ENCODE measurements at regions not wholly inside any gene's neighbourhood (a gene's known extent, or its start where the extent isn't known, plus 50 kb on each side); places are given as distances from the start of the nearest gene placed in this dataset.

- no peak for TF ChIP-seq POLR2AphosphoS5 (IDR thresholded peaks at IDR 0.05)
- TF ChIP-seq POLR2A (IDR thresholded peaks at IDR 0.05) = no peak
- TF ChIP-seq, protein P1, sequence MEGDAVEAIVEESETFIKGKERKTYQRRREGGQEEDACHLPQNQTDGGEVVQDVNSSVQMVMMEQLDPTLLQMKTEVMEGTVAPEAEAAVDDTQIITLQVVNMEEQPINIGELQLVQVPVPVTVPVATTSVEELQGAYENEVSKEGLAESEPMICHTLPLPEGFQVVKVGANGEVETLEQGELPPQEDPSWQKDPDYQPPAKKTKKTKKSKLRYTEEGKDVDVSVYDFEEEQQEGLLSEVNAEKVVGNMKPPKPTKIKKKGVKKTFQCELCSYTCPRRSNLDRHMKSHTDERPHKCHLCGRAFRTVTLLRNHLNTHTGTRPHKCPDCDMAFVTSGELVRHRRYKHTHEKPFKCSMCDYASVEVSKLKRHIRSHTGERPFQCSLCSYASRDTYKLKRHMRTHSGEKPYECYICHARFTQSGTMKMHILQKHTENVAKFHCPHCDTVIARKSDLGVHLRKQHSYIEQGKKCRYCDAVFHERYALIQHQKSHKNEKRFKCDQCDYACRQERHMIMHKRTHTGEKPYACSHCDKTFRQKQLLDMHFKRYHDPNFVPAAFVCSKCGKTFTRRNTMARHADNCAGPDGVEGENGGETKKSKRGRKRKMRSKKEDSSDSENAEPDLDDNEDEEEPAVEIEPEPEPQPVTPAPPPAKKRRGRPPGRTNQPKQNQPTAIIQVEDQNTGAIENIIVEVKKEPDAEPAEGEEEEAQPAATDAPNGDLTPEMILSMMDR (IDR thresholded peaks at IDR 0.05) = no peak
- no peak for TF ChIP-seq EP300 (IDR thresholded peaks at IDR 0.05)
- no peaks in the 10 kb centered on the region for H3K4me1 ChIP-seq
- H3K36me3 ChIP-seq = no peaks in the 10 kb centered on the region
- H3K4me3 ChIP-seq = no peak overlapping the region
- no peak overlapping the region for H3K27ac ChIP-seq
- no peak for ATAC-seq
- WGBS, 2 donors (ENCODE audit: low coverage in 1 of 2) = 79 to 96% methylated on average over 3 of the region's 3 CpGs
- no peaks in the 10 kb centered on the region for H3K27me3 ChIP-seq
- H3K9me3 ChIP-seq = no peaks in the 10 kb centered on the region
Observed at GRCh38 chr7:13563257-13563656, 426.2 kb downstream of the ETV1 start.

GRCh38 chr7:13563680-13564079 is 425.8 kb downstream of the ETV1 start:
- H3K9me3 ChIP-seq = no peaks in the 10 kb centered on the region
- H3K27ac ChIP-seq = no peak overlapping the region
- no peaks in the 10 kb centered on the region for H3K4me1 ChIP-seq
- no peak for ATAC-seq
- no peak for TF ChIP-seq POLR2A (IDR thresholded peaks at IDR 0.05)
- no peak for TF ChIP-seq POLR2AphosphoS5 (IDR thresholded peaks at IDR 0.05)
- TF ChIP-seq, protein P1 (IDR thresholded peaks at IDR 0.05) = no peak
- TF ChIP-seq EP300 (IDR thresholded peaks at IDR 0.05) = no peak
- WGBS, 2 donors (ENCODE audit: low coverage in 1 of 2) = 52 to 76% methylated on average over 3 to 5 of the region's 5 CpGs
- H3K36me3 ChIP-seq = no peaks in the 10 kb centered on the region
- no peak overlapping the region for H3K4me3 ChIP-seq
- H3K27me3 ChIP-seq = no peaks in the 10 kb centered on the region

- TF ChIP-seq POLR2AphosphoS5 (IDR thresholded peaks at IDR 0.05) (no peak), POLR2A (IDR thresholded peaks at IDR 0.05) (no peak), EP300 (IDR thresholded peaks at IDR 0.05) (no peak)
- TF ChIP-seq, protein P1 (IDR thresholded peaks at IDR 0.05) = no peak
- Histone ChIP-seq H3K4me1 (no peaks in the 10 kb centered on the region), H3K36me3 (no peaks in the 10 kb centered on the region), H3K4me3 (no peak overlapping the region), H3K27ac (no peak overlapping the region), H3K9me3 (no peaks in the 10 kb centered on the region), H3K27me3 (no peaks in the 10 kb centered on the region)
- no peak for ATAC-seq
- 47 to 59% methylated on average over 3 of the region's 3 CpGs for WGBS, 2 donors (ENCODE audit: low coverage in 1 of 2)
Observed at GRCh38 chr7:13577566-13578145, 411.8 kb downstream of the ETV1 start.

DNA sequence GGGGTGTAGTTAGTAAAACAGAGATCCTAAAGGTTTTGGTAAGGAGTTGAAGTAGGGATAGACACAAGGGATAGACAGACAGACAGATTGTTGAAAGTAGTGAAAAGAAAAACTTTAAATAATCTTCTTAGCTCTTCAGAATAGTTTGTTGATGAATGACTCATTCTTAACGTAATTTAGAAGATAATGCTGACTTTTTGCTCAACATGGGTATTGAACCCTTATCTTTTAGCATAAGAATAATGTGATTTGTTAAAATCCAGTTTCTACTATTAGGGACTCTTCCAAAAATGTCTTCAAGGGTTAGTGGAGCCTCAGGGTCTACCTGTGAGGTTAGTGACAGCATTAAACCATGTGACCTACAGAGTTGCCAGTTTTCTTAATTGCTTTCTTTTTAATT is 411.2 kb downstream of the ETV1 start:
- TF ChIP-seq, protein P1 (IDR thresholded peaks at IDR 0.05) = no peak
- TF ChIP-seq EP300 (IDR thresholded peaks at IDR 0.05) (no peak), POLR2A (IDR thresholded peaks at IDR 0.05) (no peak), POLR2AphosphoS5 (IDR thresholded peaks at IDR 0.05) (no peak)
- WGBS, 2 donors (ENCODE audit: low coverage in 1 of 2) = 57 to 63% methylated on average over 1 of the region's 1 CpG
- no peaks in the 10 kb centered on the region for H3K9me3 ChIP-seq
- H3K27ac ChIP-seq = no peak overlapping the region
- no peak for ATAC-seq
- H3K27me3 ChIP-seq = no peaks in the 10 kb centered on the region
- no peaks in the 10 kb centered on the region for H3K4me1 ChIP-seq
- H3K36me3 ChIP-seq = no peaks in the 10 kb centered on the region
- H3K4me3 ChIP-seq = no peak overlapping the region

DNA sequence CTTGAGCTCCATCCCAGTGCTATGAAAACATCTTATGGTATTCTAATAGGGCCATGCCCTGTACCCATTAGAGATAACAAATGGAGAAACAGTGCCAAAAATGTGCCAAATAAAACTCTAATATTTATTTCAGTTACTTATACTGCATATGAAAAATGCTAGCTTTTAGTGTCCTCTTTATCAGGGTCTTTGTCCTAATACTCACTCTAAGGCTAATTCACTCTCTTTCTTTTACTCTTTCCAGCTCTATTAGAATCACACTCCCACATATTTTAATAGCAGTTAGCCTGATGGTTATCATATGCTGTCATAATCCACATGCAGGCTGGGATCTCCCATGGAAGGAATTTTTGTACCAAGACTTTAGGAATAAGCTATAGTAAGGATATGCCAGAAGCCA is 408.4 kb downstream of the ETV1 start:
- H3K9me3 ChIP-seq = peaks cover 0 to 2% (median 0%) of the 10 kb centered on the region in 3 donors
- TF ChIP-seq POLR2A (IDR thresholded peaks at IDR 0.05) (no peak), POLR2AphosphoS5 (IDR thresholded peaks at IDR 0.05) (no peak), EP300 (IDR thresholded peaks at IDR 0.05) (no peak)
- TF ChIP-seq, protein P1 (IDR thresholded peaks at IDR 0.05) = no peak
- no peaks in the 10 kb centered on the region for H3K4me1 ChIP-seq
- no peak overlapping the region for H3K27ac ChIP-seq
- H3K36me3 ChIP-seq = no peaks in the 10 kb centered on the region
- no peaks in the 10 kb centered on the region for H3K27me3 ChIP-seq
- no peak for ATAC-seq
- no peak overlapping the region for H3K4me3 ChIP-seq
